HCT116 (cell line): ENCODE measurements at regions not wholly inside any gene's neighbourhood (a gene's known extent, or its start where the extent isn't known, plus 50 kb on each side); places are given as distances from the start of the nearest gene placed in this dataset.

Experiments
- ATAC-seq: fragments of 200-7000 bp; cut with Tn5 transposase; 2 replicates; pipeline ENCODE4 v1.9.1; 2020; ENCODE audit warnings: mild to moderate bottlenecking, moderate library complexity
- BruUV-seq: library from RNA; stranded (reverse); fragments of 400-500 nt; replicated peaks from 2 replicates; lab custom pipeline; 2021; lab: Mats Ljungman, UMichigan
- CTCF ChIA-PET: fragments of 300-600 bp; sonication (Branson Sonifier 250); formaldehyde crosslinking; loops from one replicate; lab custom pipeline; 2021; ENCODE audit warnings: antibody characterized with exemption; lab: Charles Lee
- POLR2A ChIA-PET: fragments of 300-600, 350-600 bp; sonication (Branson Sonifier 250); formaldehyde crosslinking; loops from one replicate; lab custom pipeline; 2021; ENCODE audit warnings: antibody characterized with exemption; lab: Charles Lee
- RAD21 ChIA-PET, 2 experiments: fragments of 300-600 bp; sonication (Branson Sonifier 250); formaldehyde crosslinking; loops; one replicate each; lab custom pipeline; 2023; ENCODE audit warnings: low total read pairs in 2 of 2; ENCODE audit not compliant: uncharacterized antibody in 2 of 2, unreplicated experiment in 2 of 2, low non-redundant PET in 1 of 2; lab: Charles Lee
- DNase-seq: peaks from one replicate; pipeline ENCODE4 v3.0.0-alpha.2; 2010; ENCODE audit warnings: low read depth, low spot score
- H2AFZ ChIP-seq: fragments of 200-600 bp; shearing (Covaris generic), sonication (generic); 2 replicates; pipeline ENCODE4 v1.6.1; 2017; ENCODE audit warnings: low read depth, mixed run types, mixed read lengths, antibody characterized with exemption, low read length; ENCODE audit not compliant: poor library complexity, severe bottlenecking
- H3K27ac ChIP-seq: 2 replicates; pipeline ENCODE4 v1.5.1; 2012; ENCODE audit warnings: low read depth, low read length
- H3K27me3 ChIP-seq: fragments of 200-600 bp; sonication (generic); 2 replicates; pipeline ENCODE4 v1.6.1; 2016; ENCODE audit warnings: mixed run types, low read length, mixed read lengths; ENCODE audit not compliant: insufficient read depth
- H3K36me3 ChIP-seq, 2 experiments: fragments of 200-500 bp in 1 of 2; fragments of 200-600 bp in 1 of 2; sonication (Bioruptor generic) in 1 of 2; sonication (generic) in 1 of 2; 2 replicates each; pipeline versions ENCODE4 v1.5.1 to v1.6.1; 2014 to 2016; ENCODE audit warnings: low read length in 2 of 2, inconsistent platforms in 1 of 2, mixed read lengths in 1 of 2, mixed run types in 1 of 2; ENCODE audit not compliant: insufficient read depth in 2 of 2, control insufficient read depth in 1 of 2
- H3K4me1 ChIP-seq, 2 experiments: fragments of 200-600 bp in 1 of 2; sonication (generic) in 1 of 2; 2 replicates each; pipeline versions ENCODE4 v1.5.1 to v1.6.1; 2012 to 2017; ENCODE audit warnings: low read length in 2 of 2, inconsistent platforms in 1 of 2, mild to moderate bottlenecking in 1 of 2, mixed read lengths in 1 of 2, mixed run types in 1 of 2, moderate library complexity in 1 of 2; ENCODE audit not compliant: insufficient read depth in 2 of 2, control insufficient read depth in 1 of 2
- H3K4me2 ChIP-seq: fragments of 200-600 bp; sonication (generic); 2 replicates; pipeline ENCODE4 v1.6.1; 2017; ENCODE audit warnings: mixed run types, low read length, mixed read lengths
- H3K4me3 ChIP-seq, 2 experiments: fragments of 200-600 bp in 1 of 2; sonication (generic) in 1 of 2; replicated peaks in 1 of 2; 2 replicates each; pipeline ENCODE4 v1.5.1; 2011 to 2016; ENCODE audit warnings: low read length in 2 of 2, control low read depth in 1 of 2, low read depth in 1 of 2, mild to moderate bottlenecking in 1 of 2, mixed read lengths in 1 of 2, mixed run types in 1 of 2
- H3K79me2 ChIP-seq: fragments of 200-600 bp; sonication (generic); 2 replicates; pipeline ENCODE4 v1.6.1; 2017; ENCODE audit warnings: mild to moderate bottlenecking, mixed run types, low read length, moderate library complexity, mixed read lengths; ENCODE audit not compliant: insufficient read depth
- H3K9ac ChIP-seq: fragments of 200-600 bp; sonication (generic); 2 replicates; pipeline ENCODE4 v1.6.1; 2016; ENCODE audit warnings: low read length, mixed read lengths
- H3K9me2 ChIP-seq: fragments of 200-600 bp; sonication (generic), shearing (Covaris generic); 2 replicates; pipeline ENCODE4 v1.6.1; 2017; ENCODE audit warnings: mixed run types, mild to moderate bottlenecking, moderate library complexity; ENCODE audit not compliant: insufficient read depth
- H3K9me3 ChIP-seq, 2 experiments: fragments of 200-500 bp in 1 of 2; fragments of 200-600 bp in 1 of 2; sonication (Bioruptor generic) in 1 of 2; sonication (generic) in 1 of 2; 2 replicates each; pipeline ENCODE4 v1.6.1; 2014 to 2017; ENCODE audit warnings: low read length in 2 of 2, mixed read lengths in 2 of 2, inconsistent platforms in 1 of 2, low read depth in 1 of 2, mild to moderate bottlenecking in 1 of 2, mixed run types in 1 of 2, moderate library complexity in 1 of 2; ENCODE audit not compliant: control insufficient read depth in 1 of 2, insufficient read depth in 1 of 2
- H4K20me1 ChIP-seq: fragments of 200-600 bp; sonication (generic), shearing (Covaris generic); 2 replicates; pipeline ENCODE4 v1.6.1; 2017; ENCODE audit warnings: mixed run types, mild to moderate bottlenecking, moderate library complexity; ENCODE audit not compliant: insufficient read depth
- ATF3 ChIP-seq: IDR thresholded peaks from 2 replicates; pipeline ENCODE4 v1.6.1; 2012
- CBX3 ChIP-seq: IDR thresholded peaks from 2 replicates; pipeline ENCODE4 v1.6.1; 2012; ENCODE audit warnings: low read depth
- CEBPB ChIP-seq: IDR thresholded peaks from 2 replicates; pipeline ENCODE4 v1.6.1; 2012; ENCODE audit warnings: low read depth
- CTCF ChIP-seq, 3 experiments: fragments of 200-600 bp in 1 of 3; sonication (generic) in 1 of 3; IDR thresholded peaks in 2 of 3; conservative IDR thresholded peaks in 1 of 3; 2 replicates each; pipeline ENCODE4 v1.5.1; 2012 to 2017; ENCODE audit warnings: low read depth in 2 of 3, low read length in 2 of 3, antibody characterized with exemption in 1 of 3, borderline replicate concordance in 1 of 3, control low read depth in 1 of 3, mild to moderate bottlenecking in 1 of 3, mixed read lengths in 1 of 3, mixed run types in 1 of 3, moderate library complexity in 1 of 3; ENCODE audit not compliant: insufficient read depth in 1 of 3
- EZH2 ChIP-seq: fragments of 200-600 bp; sonication (generic); IDR thresholded peaks from 2 replicates; pipeline ENCODE4 v1.6.1; 2017; ENCODE audit warnings: antibody characterized with exemption, mixed run types
- JUND ChIP-seq: IDR thresholded peaks from 2 replicates; pipeline ENCODE4 v1.6.1; 2012
- MAX ChIP-seq: IDR thresholded peaks from 2 replicates; pipeline ENCODE4 v1.6.1; 2012
- POLR2A ChIP-seq: IDR thresholded peaks from 2 replicates; pipeline ENCODE4 v1.7.0; 2011; ENCODE audit warnings: borderline replicate concordance; ENCODE audit not compliant: insufficient read depth, insufficient read length; ENCODE audit errors: extremely low read depth
- POLR2AphosphoS5 ChIP-seq: IDR thresholded peaks from 2 replicates; pipeline ENCODE4 v1.6.1; 2011; ENCODE audit warnings: mild to moderate bottlenecking, low read depth, low read length, moderate library complexity
- RAD21 ChIP-seq: IDR thresholded peaks from 2 replicates; pipeline ENCODE4 v1.6.1; 2012; ENCODE audit warnings: low read depth, mild to moderate bottlenecking
- REST ChIP-seq: IDR thresholded peaks from 2 replicates; pipeline ENCODE4 v1.6.1; 2012; ENCODE audit warnings: low read depth
- SIN3A ChIP-seq: IDR thresholded peaks from 2 replicates; pipeline ENCODE4 v1.6.1; 2012; ENCODE audit warnings: low read depth
- SP1 ChIP-seq: IDR thresholded peaks from 2 replicates; pipeline ENCODE4 v1.6.1; 2012; ENCODE audit warnings: low read depth
- SRF ChIP-seq: IDR thresholded peaks from 2 replicates; pipeline ENCODE4 v1.6.1; 2012; ENCODE audit warnings: low read depth
- TCF7L2 ChIP-seq: IDR thresholded peaks from 2 replicates; pipeline ENCODE4 v1.7.0; 2011; ENCODE audit warnings: borderline replicate concordance, inconsistent platforms; ENCODE audit not compliant: insufficient read depth, insufficient read length; ENCODE audit errors: extremely low read depth
- YY1 ChIP-seq: IDR thresholded peaks from 2 replicates; pipeline ENCODE4 v1.6.1; 2011; ENCODE audit warnings: low read length, low read depth, moderate library complexity, mild to moderate bottlenecking; ENCODE audit not compliant: insufficient replicate concordance; ENCODE audit errors: extremely low read depth
- ZFX ChIP-seq: fragments of 450-650 bp; IDR thresholded peaks from 2 replicates; pipeline ENCODE4 v1.6.1; 2017
- ZNF274 ChIP-seq: fragments of 200-500 bp; sonication (Bioruptor generic); IDR thresholded peaks from 2 replicates; pipeline ENCODE4 v1.6.1; 2014; ENCODE audit warnings: mild to moderate bottlenecking, low read depth, low read length, inconsistent platforms
- intact Hi-C: fragments of 100-400 bp; cut with micrococcal nuclease; formaldehyde crosslinking; loops from 2 replicates; pipeline ENCODE4 v1.10.0; 2022
- TF ChIP-seq, protein P1 (sequence below): IDR thresholded peaks from 2 replicates; pipeline ENCODE4 v1.6.1; 2011; ENCODE audit warnings: mild to moderate bottlenecking, low read length, moderate library complexity; ENCODE audit not compliant: insufficient replicate concordance; ENCODE audit errors: extremely low read depth

- Histone ChIP-seq H3K9ac (peak overlapping the region; percentile 11; the same call in 1 of the 2 replicates), H3K4me3 (peak overlapping the region in 1 of 2 experiments; percentile 7; a peak in 1 of 4 replicates), H3K9me2 (no peaks in the 10 kb centered on the region), H3K27me3 (no peaks in the 10 kb centered on the region), H3K4me1 (peaks cover 11 to 34% of the 10 kb centered on the region in 2 experiments; a peak in 3 of 4 replicates), H2AFZ (peak overlapping the region; percentile 63), H3K4me2 (peak overlapping the region; percentile 54), H3K79me2 (no peaks in the 10 kb centered on the region), H3K27ac (peak overlapping the region; percentile 42), H3K36me3 (no peaks in the 10 kb centered on the region), H3K9me3 (peaks cover 0 to 8% of the 10 kb centered on the region in 2 experiments; a peak in 1 of 4 replicates), H4K20me1 (no peaks in the 10 kb centered on the region)
- intact Hi-C loops: no loop called here
- DNase-seq (peak; percentile 95), ATAC-seq (peak; percentile 94)
- ChIA-PET CTCF (no interaction called here), POLR2A (no interaction called here), RAD21 (no interaction called here)
- no TSS peak for BruUV-seq
- TF ChIP-seq SIN3A (peak; percentile 57), REST (no peak), SP1 (peak; percentile 92), ATF3 (no peak), CEBPB (no peak), JUND (peak; percentile 89), RAD21 (no peak), ZFX (no peak), ZNF274 (no peak), MAX (no peak), TCF7L2 (no peak), EZH2 (no peak), YY1 (peak; percentile 83), SRF (no peak), POLR2A (no peak), POLR2AphosphoS5 (peak; percentile 48), CBX3 (peak; percentile 84), CTCF (IDR thresholded peaks at IDR 0.05 in 2 of 3, conservative IDR thresholded peaks at IDR 0.05 in 1 of 3; ENCODE audit: borderline replicate concordance in 1 of 3, insufficient read depth in 1 of 3, low read depth in 2 of 3, low read length in 2 of 3) (no peak)
- TF ChIP-seq, protein P1, sequence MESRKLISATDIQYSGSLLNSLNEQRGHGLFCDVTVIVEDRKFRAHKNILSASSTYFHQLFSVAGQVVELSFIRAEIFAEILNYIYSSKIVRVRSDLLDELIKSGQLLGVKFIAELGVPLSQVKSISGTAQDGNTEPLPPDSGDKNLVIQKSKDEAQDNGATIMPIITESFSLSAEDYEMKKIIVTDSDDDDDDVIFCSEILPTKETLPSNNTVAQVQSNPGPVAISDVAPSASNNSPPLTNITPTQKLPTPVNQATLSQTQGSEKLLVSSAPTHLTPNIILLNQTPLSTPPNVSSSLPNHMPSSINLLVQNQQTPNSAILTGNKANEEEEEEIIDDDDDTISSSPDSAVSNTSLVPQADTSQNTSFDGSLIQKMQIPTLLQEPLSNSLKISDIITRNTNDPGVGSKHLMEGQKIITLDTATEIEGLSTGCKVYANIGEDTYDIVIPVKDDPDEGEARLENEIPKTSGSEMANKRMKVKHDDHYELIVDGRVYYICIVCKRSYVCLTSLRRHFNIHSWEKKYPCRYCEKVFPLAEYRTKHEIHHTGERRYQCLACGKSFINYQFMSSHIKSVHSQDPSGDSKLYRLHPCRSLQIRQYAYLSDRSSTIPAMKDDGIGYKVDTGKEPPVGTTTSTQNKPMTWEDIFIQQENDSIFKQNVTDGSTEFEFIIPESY: peak; percentile 32
Observed at GRCh38 chr3:72338942-72339669, 509.1 kb downstream of the SHQ1 start.
